Testis (tissue), 2 donors: ENCODE measurements at regions not wholly inside any gene's neighbourhood (a gene's known extent, or its start where the extent isn't known, plus 50 kb on each side); places are given as distances from the start of the nearest gene placed in this dataset.
A peak's percentile ranks its signal among the peaks of the same experiment; 100 is the strongest.

Source experiments
- DNase-seq: peaks from one replicate; pipeline ENCODE4 v3.0.0-alpha.2; 2019
- H3K27ac ChIP-seq, 2 donors: fragments of 200-600 bp; sonication (generic); one replicate each; pipeline ENCODE4 v1.5.1; 2019
- H3K27me3 ChIP-seq: fragments of 200-600 bp; sonication (generic); one replicate; pipeline ENCODE4 v1.5.1; 2019
- H3K36me3 ChIP-seq: fragments of 200-600 bp; sonication (generic); one replicate; pipeline ENCODE4 v1.5.1; 2017; ENCODE audit warnings: low read depth; ENCODE audit errors: missing control alignments
- H3K4me1 ChIP-seq: fragments of 200-600 bp; sonication (generic); one replicate; pipeline ENCODE4 v1.5.1; 2019
- H3K4me3 ChIP-seq, 2 donors: fragments of 200-600 bp; sonication (generic); one replicate each; pipeline ENCODE4 v1.5.1; 2017 to 2019
- H3K9me3 ChIP-seq: fragments of 200-600 bp; sonication (generic); one replicate; pipeline ENCODE4 v1.5.1; 2017
- CTCF ChIP-seq, 3 experiments: fragments of 450-650 bp in 2 of 3; fragments of 200-600 bp in 1 of 3; sonication (generic) in 1 of 3; IDR thresholded peaks; one replicate each; pipeline ENCODE4 v1.5.1; 2016 to 2019; ENCODE audit warnings: antibody characterized with exemption in 3 of 3, mild to moderate bottlenecking in 2 of 3, moderate library complexity in 1 of 3
- POLR2A ChIP-seq: fragments of 450-650 bp; IDR thresholded peaks from one replicate; pipeline ENCODE4 v1.6.1; 2017; ENCODE audit warnings: antibody characterized with exemption, mild to moderate bottlenecking, moderate library complexity
- WGBS, 2 donors: methylation state at CpG; one replicate each; pipeline ENCODE4 v1.1.5; 2018; 5-methylcytosine and 5-hydroxymethylcytosine counted together
- intact Hi-C: fragments of 100-400 bp; cut with DNase I; formaldehyde crosslinking; loops from one replicate; pipeline ENCODE4 v1.15.1; 2023; ENCODE audit warnings: low total_unique reads

DNA sequence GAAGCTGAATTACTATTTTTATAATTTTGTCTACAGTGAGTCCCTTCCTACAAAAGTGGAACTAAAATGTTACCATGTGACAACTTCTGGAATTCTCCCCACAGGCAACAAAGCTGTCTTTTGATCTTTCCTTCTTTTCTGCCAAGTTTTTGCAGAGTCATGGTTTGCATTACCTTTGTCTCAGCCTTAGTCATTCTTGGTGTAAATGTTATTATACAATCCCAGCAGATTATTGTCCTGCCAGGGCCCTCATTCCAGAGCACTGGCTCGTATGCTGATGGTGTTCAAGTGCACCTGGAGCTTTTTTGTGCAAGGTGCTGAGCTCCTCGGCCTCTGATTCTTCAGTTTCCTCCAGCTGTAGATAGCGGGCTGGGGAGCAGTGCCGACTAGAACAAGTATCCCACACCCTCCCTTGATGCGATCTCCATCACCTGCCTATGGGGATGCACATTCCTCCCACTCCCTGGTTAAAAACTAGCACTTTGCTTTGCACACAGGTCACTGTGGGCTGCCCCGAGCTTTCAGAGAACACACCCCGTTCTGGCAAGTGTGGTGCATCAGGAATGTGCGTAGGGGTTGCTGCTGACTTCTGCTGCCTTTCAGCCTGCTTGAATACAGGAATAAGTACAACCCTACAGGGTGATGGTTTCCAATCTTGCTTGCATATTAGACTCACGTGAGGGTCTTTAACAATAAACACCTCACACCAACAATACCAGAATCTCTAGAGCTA, 263.6 kb downstream of the RNF144A start:
- Histone ChIP-seq H3K4me3 (no peak overlapping the region), H3K9me3 (no peaks in the 10 kb centered on the region), H3K4me1 (no peaks in the 10 kb centered on the region), H3K36me3 (no peaks in the 10 kb centered on the region), H3K27me3 (no peaks in the 10 kb centered on the region), H3K27ac (no peak overlapping the region)
- intact Hi-C loops = no loop called here
- peak; percentile 60 for DNase-seq
- 37 to 48% methylated on average over 9 of the region's 9 CpGs for WGBS, 2 donors
- TF ChIP-seq CTCF (IDR thresholded peaks at IDR 0.05) (no peak), POLR2A (no peak)

DNA sequence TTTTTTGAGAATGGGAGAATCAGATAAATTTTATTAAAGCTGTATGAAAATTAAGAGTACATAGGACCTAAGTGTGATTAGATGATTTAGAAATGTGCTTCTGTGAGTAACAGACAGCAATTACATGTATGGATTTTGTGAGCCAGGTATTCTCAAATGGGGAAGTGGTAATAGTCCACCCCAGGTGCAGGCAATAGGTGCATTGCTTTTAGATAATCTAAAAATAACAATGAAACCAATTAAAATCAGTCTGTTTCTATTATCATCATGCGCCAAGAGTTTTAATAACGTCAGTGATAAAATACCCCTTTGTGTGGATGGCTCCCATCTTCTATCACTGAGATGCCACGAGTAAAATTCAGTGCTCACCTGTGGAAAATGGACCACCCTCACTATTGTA, 265.3 kb downstream of the RNF144A start:
- intact Hi-C loops = no loop called here
- H3K4me3 ChIP-seq = no peak overlapping the region
- DNase-seq = no peak
- H3K9me3 ChIP-seq = no peaks in the 10 kb centered on the region
- no peaks in the 10 kb centered on the region for H3K36me3 ChIP-seq
- no peak for TF ChIP-seq POLR2A
- TF ChIP-seq CTCF (IDR thresholded peaks at IDR 0.05) = no peak
- no peaks in the 10 kb centered on the region for H3K27me3 ChIP-seq
- 77% methylated on average over 3 of the region's 3 CpGs for WGBS, 2 donors
- H3K4me1 ChIP-seq = no peaks in the 10 kb centered on the region
- H3K27ac ChIP-seq = no peak overlapping the region

GRCh38 chr2:7189106-7189505, 271.9 kb downstream of the RNF144A start:
- Histone ChIP-seq H3K9me3 (no peaks in the 10 kb centered on the region), H3K4me3 (no peak overlapping the region), H3K36me3 (no peaks in the 10 kb centered on the region), H3K27me3 (no peaks in the 10 kb centered on the region), H3K27ac (no peak overlapping the region), H3K4me1 (no peaks in the 10 kb centered on the region)
- intact Hi-C loops = no loop called here
- TF ChIP-seq POLR2A (no peak), CTCF (IDR thresholded peaks at IDR 0.05) (no peak)
- DNase-seq = no peak
- 57% methylated on average over 8 of the region's 8 CpGs; no CpG with 5 or more reads in 1 of the 2 donors for WGBS, 2 donors

DNA sequence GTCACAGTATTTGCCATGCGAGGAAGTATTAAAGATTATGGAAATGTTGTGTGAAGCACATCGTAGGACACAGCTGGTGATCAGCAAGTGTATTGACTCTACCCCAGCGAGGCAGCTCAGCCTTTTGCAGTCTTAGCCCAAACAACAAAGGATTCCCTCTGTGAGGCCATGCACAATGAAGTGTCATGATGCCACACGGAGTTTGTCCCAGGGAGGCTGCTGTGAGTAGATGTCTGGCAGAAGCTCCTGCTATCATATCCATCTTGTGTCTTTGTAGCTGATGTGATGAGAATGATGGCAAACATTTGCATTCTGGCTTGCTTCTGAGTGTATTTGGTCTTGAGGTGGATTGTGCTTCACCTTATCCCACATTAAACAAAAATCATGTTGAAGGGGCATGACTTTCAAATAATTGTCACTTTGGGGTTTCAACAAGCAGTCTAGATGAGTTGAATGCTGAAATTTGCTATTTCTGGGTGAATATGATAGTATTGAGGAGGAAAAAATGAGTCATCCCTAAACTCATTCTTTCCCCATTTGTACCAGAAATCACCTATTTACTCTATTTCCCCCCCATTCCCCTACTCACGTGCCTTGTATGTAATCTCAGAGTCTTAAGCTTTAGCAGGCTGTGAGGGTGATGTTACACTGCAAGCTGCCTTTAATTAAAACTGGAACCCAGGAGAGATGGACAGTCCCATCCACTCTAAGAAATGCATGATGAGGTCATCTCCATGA, 273.5 kb downstream of the RNF144A start:
- DNase-seq = no peak
- no peak overlapping the region for H3K4me3 ChIP-seq
- WGBS, 2 donors = 67 to 69% methylated on average over 5 of the region's 5 CpGs

More for the DNA sequence above, 273.5 kb downstream of the RNF144A start:
- Histone ChIP-seq H3K27ac (no peak overlapping the region), H3K4me1 (no peaks in the 10 kb centered on the region), H3K36me3 (no peaks in the 10 kb centered on the region), H3K27me3 (no peaks in the 10 kb centered on the region), H3K9me3 (no peaks in the 10 kb centered on the region)
- no peak for TF ChIP-seq POLR2A
- TF ChIP-seq CTCF (IDR thresholded peaks at IDR 0.05) = no peak
- intact Hi-C loops = no loop called here
